ENCODE measurements at regions not wholly inside any gene's neighbourhood (a gene's known extent, or its start where the extent isn't known, plus 50 kb on each side); places are given as distances from the start of the nearest gene placed in this dataset.

DNA sequence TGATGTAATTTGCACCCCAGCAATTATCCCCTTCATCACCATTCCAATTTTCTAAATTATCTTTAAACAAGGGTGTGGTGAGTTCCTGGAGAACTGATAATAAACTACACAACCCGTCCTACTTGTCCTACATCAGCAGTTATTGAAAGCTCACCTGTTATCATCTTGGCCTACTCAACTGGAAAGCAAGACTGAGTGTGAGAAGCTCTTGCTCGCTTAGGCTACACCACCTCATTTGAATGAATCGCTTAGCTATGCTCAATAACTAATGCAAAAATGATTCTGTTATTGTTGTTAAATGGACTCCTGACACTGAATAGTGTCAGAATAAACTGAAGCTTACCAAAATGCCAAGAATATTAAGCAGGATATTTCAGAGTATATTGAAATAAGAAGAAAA is 115.4 kb upstream of the BTG1 start:
- Histone ChIP-seq H3K4me1 (ENCODE audit: control insufficient read depth, insufficient read depth, low read length) (no peaks in the 10 kb centered on the region), H3K27me3 (ENCODE audit: control insufficient read depth, insufficient read depth, low read length) (no peaks in the 10 kb centered on the region), H3K27ac (ENCODE audit: low read length) (no peak overlapping the region), H3K4me3 (ENCODE audit: low read length) (no peak overlapping the region), H3K36me3 (ENCODE audit: control insufficient read depth, insufficient read depth, low read length) (no peaks in the 10 kb centered on the region), H3K9me3 (ENCODE audit: control insufficient read depth, insufficient read depth, low read length) (no peaks in the 10 kb centered on the region)
- Mint-ChIP-seq H3K4me1 (peaks cover 0 to 5% of the 10 kb centered on the region in 2 donors), H3K9me3 (no peaks in the 10 kb centered on the region), H3K27ac (no peak overlapping the region), H3K36me3 (no peaks in the 10 kb centered on the region), H3K27me3 (ENCODE audit: low read depth in 2 of 2) (no peaks in the 10 kb centered on the region), H3K4me3 (no peak overlapping the region)
- TF ChIP-seq, protein P1, sequence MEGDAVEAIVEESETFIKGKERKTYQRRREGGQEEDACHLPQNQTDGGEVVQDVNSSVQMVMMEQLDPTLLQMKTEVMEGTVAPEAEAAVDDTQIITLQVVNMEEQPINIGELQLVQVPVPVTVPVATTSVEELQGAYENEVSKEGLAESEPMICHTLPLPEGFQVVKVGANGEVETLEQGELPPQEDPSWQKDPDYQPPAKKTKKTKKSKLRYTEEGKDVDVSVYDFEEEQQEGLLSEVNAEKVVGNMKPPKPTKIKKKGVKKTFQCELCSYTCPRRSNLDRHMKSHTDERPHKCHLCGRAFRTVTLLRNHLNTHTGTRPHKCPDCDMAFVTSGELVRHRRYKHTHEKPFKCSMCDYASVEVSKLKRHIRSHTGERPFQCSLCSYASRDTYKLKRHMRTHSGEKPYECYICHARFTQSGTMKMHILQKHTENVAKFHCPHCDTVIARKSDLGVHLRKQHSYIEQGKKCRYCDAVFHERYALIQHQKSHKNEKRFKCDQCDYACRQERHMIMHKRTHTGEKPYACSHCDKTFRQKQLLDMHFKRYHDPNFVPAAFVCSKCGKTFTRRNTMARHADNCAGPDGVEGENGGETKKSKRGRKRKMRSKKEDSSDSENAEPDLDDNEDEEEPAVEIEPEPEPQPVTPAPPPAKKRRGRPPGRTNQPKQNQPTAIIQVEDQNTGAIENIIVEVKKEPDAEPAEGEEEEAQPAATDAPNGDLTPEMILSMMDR (IDR thresholded peaks at IDR 0.05) = no peak
- WGBS (ENCODE audit: insufficient coverage) = 73% methylated on average over 3 of the region's 3 CpGs
- DNase-seq (no peak), ATAC-seq (no peak)
- intact Hi-C loops (cut with micrococcal nuclease) = no loop called here

DNA sequence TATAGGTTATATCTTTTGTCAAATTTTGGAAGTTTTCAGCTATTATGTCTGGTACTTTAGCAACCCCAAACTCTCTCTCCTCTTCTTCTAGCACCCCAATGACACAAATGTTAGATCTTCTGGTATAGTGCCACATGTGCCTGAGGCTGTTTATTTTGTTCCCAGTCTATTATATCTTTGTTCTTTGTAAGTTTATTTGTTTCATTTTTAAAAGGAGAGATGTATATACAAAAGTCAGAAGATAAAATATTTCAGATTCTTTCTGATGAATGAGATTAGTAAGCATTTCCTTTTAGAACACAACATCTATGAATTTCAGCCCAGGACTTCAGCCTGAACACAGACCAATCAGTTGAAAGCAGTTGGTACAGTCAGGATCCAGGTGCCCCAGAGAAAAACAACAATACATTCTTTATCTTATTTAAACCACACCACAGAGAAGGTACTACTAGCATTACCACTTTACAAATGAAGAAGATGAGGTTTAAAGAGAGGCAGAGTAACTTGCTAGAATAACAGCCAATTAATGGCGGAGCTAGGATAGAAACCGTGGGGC is 114.1 kb upstream of the BTG1 start:
- no peaks in the 10 kb centered on the region for H3K36me3 ChIP-seq (ENCODE audit: control insufficient read depth, insufficient read depth, low read length)
- intact Hi-C loops (cut with micrococcal nuclease) = no loop called here
- Mint-ChIP-seq H3K27ac (no peak overlapping the region), H3K27me3 (ENCODE audit: low read depth in 2 of 2) (peaks cover 0 to 5% of the 10 kb centered on the region in 2 donors), H3K36me3 (no peaks in the 10 kb centered on the region), H3K9me3 (no peaks in the 10 kb centered on the region), H3K4me3 (no peak overlapping the region), H3K4me1 (peaks cover 0 to 5% of the 10 kb centered on the region in 2 donors)
- 100% methylated on average over 2 of the region's 2 CpGs for WGBS (ENCODE audit: insufficient coverage)
- H3K4me3 ChIP-seq (ENCODE audit: low read length) = no peak overlapping the region
- TF ChIP-seq, protein P1 (IDR thresholded peaks at IDR 0.05) = no peak
- no peaks in the 10 kb centered on the region for H3K4me1 ChIP-seq (ENCODE audit: control insufficient read depth, insufficient read depth, low read length)
- ATAC-seq (no peak), DNase-seq (no peak)
- no peaks in the 10 kb centered on the region for H3K27me3 ChIP-seq (ENCODE audit: control insufficient read depth, insufficient read depth, low read length)
- H3K27ac ChIP-seq (ENCODE audit: low read length) = no peak overlapping the region
- H3K9me3 ChIP-seq (ENCODE audit: control insufficient read depth, insufficient read depth, low read length) = no peaks in the 10 kb centered on the region

DNA sequence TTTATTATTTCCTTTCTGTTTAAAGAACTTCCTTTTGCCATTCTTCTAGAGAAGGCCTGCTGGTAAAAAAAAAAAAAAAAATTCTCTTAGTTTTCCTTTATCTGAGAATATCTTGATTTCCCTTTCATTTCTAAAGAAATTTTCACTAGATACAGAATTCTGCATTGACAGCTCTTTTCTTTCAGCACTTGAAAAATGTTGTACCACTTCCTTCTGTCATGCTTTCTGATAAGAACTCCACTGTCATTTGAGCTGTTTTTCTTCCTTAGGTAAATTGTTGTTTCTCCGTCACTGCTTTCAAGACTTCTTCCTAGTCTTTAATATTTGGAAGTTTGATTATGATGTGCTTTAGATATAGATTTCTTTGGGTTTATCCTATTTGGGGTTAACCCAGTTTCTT is 113.6 kb upstream of the BTG1 start:
- H3K27ac ChIP-seq (ENCODE audit: low read length) = no peak overlapping the region
- peak in 1 of 2 donors; percentile 5 for DNase-seq
- no peaks in the 10 kb centered on the region for H3K36me3 ChIP-seq (ENCODE audit: control insufficient read depth, insufficient read depth, low read length)
- no peaks in the 10 kb centered on the region for H3K9me3 ChIP-seq (ENCODE audit: control insufficient read depth, insufficient read depth, low read length)
- no CpG with 5 or more reads among the region's 1 CpG for WGBS (ENCODE audit: insufficient coverage)
- Mint-ChIP-seq H3K27me3 (ENCODE audit: low read depth in 2 of 2) (peaks cover 0 to 5% of the 10 kb centered on the region in 2 donors), H3K4me3 (no peak overlapping the region), H3K36me3 (no peaks in the 10 kb centered on the region), H3K4me1 (peaks cover 0 to 5% of the 10 kb centered on the region in 2 donors), H3K9me3 (no peaks in the 10 kb centered on the region), H3K27ac (no peak overlapping the region)
- H3K27me3 ChIP-seq (ENCODE audit: control insufficient read depth, insufficient read depth, low read length) = no peaks in the 10 kb centered on the region
- no peaks in the 10 kb centered on the region for H3K4me1 ChIP-seq (ENCODE audit: control insufficient read depth, insufficient read depth, low read length)
- no peak overlapping the region for H3K4me3 ChIP-seq (ENCODE audit: low read length)
- intact Hi-C loops (cut with micrococcal nuclease) = no loop called here
- no peak for ATAC-seq
- TF ChIP-seq, protein P1 (IDR thresholded peaks at IDR 0.05) = no peak

- H3K9me3 Mint-ChIP-seq = no peaks in the 10 kb centered on the region
- Histone ChIP-seq H3K27ac (ENCODE audit: low read length) (no peak overlapping the region), H3K4me1 (ENCODE audit: control insufficient read depth, insufficient read depth, low read length) (no peaks in the 10 kb centered on the region), H3K27me3 (ENCODE audit: control insufficient read depth, insufficient read depth, low read length) (no peaks in the 10 kb centered on the region), H3K36me3 (ENCODE audit: control insufficient read depth, insufficient read depth, low read length) (no peaks in the 10 kb centered on the region), H3K4me3 (ENCODE audit: low read length) (no peak overlapping the region), H3K9me3 (ENCODE audit: control insufficient read depth, insufficient read depth, low read length) (no peaks in the 10 kb centered on the region)
- no peaks in the 10 kb centered on the region for H3K36me3 Mint-ChIP-seq
- intact Hi-C loops (cut with micrococcal nuclease) = no loop called here
- peaks cover 0 to 5% of the 10 kb centered on the region in 2 donors for H3K4me1 Mint-ChIP-seq
- H3K27ac Mint-ChIP-seq = no peak overlapping the region
- peaks cover 0 to 5% of the 10 kb centered on the region in 2 donors for H3K27me3 Mint-ChIP-seq (ENCODE audit: low read depth in 2 of 2)
- no peak for DNase-seq
- TF ChIP-seq, protein P1 (IDR thresholded peaks at IDR 0.05) = no peak
- ATAC-seq = no peak
- no peak overlapping the region for H3K4me3 Mint-ChIP-seq
Measured at GRCh38 chr12:92257261-92257660, 111.6 kb upstream of the BTG1 start.

All from natural killer cell (primary cell).